ENCODE measurements at regions not wholly inside any gene's neighbourhood (a gene's known extent, or its start where the extent isn't known, plus 50 kb on each side); places are given as distances from the start of the nearest gene placed in this dataset.

GRCh38 chr5:167804512-167805220 is 486.8 kb upstream of the WWC1 start:
- DNase-seq (ENCODE audit: low read depth) = no peak

- DNase-seq (ENCODE audit: low read depth) = no peak
These were observed 480.9 kb upstream of the WWC1 start for GRCh38 chr5:167810573-167810972.

DNA sequence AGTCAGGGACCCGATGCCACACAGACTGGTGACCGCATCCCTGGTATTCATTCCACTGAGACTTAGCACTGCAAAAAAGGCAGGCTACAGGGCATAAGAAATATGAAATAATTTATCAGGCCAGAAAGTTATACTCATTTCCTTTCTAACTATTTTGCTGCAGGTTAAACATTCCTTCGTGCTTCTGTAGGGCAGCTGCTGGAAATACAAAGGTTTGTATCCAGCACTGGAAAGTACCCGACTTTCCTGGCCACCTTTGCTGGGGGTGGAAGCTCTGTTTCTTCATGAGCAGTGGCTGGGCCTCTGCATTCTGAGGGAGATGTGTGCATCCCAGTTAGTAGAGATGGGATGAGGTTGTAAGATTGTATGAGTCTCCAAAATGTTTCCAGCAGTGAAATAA is 478.6 kb upstream of the WWC1 start:
- DNase-seq (ENCODE audit: low read depth) = peak; percentile 25

DNA sequence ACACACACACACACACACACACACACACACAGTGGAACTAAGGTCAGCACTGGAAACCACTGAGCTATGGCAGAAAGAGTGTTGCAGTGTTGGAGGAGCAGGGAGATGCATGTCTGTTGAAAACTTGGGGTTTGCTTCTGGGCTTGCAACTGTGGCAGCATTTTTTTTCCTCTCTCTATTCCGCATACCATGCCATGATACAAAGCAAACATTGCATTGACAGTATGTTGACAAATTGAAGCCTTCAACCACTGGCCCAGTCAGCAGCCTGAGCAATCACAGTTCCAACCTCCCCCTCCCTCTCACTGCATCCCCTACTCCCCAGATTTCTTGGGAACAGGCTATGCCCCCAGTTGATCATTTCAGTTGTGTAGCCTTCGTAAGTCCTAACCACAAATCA is 478.1 kb upstream of the WWC1 start:
- DNase-seq (ENCODE audit: low read depth) = peak; percentile 51

GRCh38 chr5:167814040-167814439 is 477.4 kb upstream of the WWC1 start:
- DNase-seq (ENCODE audit: low read depth) = no peak

GRCh38 chr5:167814828-167815227 is 476.6 kb upstream of the WWC1 start:
- peak; percentile 97 for DNase-seq (ENCODE audit: low read depth)

- DNase-seq (ENCODE audit: low read depth) = peak; percentile 43
These were observed 475.1 kb upstream of the WWC1 start for GRCh38 chr5:167816354-167816753.

DNA sequence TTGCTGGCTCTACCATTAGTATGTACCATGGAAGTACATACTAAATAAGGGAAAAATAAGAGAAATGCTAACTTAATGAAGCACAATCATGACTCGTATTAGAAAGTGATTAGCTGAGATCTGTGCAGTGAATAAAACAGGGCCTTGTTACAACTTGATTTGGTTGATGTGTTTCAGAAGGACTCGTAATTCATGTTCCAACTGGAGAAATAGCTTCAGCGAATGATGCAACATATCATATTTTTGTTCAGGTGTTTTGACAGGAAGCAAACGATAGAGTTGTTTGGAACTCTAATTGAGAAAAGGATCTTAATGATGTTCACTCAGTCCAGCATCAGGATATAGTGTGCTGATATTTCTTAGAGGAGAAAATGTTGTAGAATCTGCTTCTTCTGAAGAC is 474.6 kb upstream of the WWC1 start:
- DNase-seq (ENCODE audit: low read depth) = no peak

DNA sequence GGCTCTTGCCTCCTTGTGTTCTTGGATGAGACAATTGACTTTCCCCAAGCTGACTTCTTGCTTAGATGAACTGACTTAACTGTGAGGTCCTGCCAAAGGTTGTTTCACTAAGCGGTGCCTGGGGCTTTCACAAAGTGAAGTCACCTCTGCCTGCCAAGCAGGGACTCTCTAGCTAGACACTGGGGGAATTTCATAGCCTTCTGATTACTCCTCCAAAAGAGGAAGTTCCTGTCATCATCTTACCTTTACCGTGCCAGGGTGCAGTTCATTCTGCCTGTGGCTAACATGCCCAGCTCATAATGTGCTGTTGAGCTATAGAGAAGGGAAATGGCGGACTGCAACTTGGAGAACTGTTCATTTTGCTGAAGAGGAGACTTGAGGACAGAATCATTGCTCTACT is 472.0 kb upstream of the WWC1 start:
- no peak for DNase-seq (ENCODE audit: low read depth)

DNA sequence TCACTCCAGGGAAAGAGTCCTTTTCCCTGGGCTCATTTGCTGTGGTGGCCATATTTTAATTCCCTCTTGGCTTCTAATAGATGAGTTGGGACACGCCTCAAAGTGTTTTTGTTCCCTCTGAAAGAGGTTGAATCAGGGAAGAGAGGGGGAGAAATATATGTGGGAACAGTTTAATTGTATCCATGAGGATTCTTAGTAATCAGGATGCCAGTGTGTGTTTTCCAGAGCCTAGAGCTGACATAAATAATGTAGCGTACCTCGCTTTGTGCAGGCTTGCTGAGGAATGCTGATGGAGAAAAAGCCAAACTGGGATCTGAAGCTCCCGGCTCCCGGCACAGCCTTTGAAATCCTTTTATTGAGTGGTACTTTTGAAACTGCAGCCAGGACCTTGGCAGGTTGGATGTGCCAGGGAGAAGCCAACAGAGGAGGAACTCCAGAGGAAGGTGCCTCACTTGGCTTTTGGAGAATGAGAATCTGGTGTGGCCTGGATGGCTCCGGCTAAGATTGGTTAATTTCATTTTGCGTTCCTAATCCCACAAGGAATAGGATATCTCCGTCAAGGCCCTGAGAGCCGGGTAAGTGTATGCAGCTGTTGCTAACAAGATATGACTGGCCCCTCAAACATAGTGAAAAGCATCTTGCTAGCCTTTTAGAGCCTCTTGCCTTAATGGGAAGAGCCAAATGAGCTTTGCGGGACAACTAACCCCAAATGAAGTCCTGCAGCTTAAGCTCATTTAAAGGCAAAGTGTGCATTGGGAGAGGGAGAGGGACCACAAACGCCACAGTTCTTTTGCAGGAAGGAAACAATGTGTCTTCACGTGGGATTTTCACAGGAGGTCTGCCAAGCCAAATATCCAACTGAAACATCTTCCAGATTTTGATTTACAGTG is 471.1 kb upstream of the WWC1 start:
- no peak for DNase-seq (ENCODE audit: low read depth)

DNA sequence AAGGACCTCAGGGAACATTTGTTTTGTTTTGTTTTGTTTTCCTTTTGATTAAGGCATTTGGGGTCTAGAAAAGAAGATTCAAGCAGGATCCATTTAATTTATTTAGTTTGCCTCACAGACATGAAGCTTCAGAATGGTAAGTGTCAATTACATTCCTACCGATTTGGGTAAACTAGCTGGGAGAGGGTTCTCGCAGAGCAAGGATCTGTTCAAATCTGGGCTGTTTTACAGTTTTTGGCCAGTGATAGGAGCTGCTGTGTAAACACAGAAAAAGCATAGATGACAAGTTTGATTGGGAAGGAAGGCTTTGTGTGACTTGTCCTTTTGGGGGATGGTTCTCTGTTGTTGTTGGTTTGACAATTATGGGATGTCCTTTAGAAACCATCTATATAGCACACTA is 470.3 kb upstream of the WWC1 start:
- no peak for DNase-seq (ENCODE audit: low read depth)

DNA sequence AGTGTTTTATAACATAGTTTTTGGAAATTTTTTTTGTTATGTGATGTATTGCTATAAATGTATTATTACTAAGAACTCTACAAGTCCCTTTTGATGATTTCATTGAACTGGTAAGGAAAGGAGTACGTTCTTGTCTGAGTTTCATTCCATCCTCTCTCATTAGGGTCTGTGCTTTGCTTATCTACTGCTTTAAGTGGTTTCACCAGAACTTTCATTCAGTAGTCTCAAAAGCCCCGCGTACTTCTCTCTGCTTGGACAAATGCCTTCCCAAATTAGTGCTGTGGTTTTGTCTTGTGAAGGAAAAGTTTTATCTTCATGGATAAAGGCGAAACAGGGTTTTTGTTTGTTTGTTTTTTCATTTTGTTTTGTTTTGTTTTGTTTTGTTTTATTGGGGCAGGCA is 469.8 kb upstream of the WWC1 start:
- DNase-seq (ENCODE audit: low read depth) = no peak

GRCh38 chr5:167822241-167822640 is 469.2 kb upstream of the WWC1 start:
- no peak for DNase-seq (ENCODE audit: low read depth)

GRCh38 chr5:167823405-167823804 is 468.0 kb upstream of the WWC1 start:
- DNase-seq (ENCODE audit: low read depth) = no peak

- DNase-seq (ENCODE audit: low read depth) = no peak
These were observed 463.7 kb upstream of the WWC1 start for GRCh38 chr5:167827766-167828165.

DNA sequence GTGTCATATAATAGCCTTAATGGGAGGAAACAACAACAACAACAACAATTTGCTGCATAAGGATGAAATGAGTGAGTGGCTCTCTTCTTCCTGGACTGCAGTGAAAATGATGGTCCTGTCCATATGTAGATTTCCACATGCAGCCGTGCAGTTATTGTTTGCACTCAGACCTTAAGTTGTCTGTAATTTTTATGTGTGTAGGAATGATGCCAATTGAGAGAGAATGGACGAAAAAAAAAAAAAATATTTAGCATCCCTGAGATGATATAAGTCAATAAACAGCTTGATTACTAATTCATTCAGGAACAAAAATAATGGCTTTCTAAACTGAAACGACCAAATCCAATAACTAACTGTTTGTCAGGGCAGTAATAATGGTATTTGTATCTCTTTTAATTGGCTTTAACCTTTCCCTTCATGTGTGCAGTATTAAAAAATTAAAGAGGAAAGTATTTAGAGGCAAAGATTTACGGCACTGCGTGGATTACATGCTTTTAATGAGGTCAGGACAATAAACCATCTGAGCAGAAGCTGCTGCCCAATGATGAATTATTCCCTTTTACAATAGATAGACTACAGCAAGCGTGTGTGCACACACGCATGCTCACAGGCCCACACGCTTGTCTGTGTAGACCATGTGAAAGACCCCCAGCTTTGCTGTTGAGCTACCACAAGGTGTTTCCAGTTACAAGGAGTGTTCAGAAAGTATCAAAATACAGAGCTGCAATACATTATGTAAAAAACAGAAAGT is 459.5 kb upstream of the WWC1 start:
- no peak for DNase-seq (ENCODE audit: low read depth)

DNA sequence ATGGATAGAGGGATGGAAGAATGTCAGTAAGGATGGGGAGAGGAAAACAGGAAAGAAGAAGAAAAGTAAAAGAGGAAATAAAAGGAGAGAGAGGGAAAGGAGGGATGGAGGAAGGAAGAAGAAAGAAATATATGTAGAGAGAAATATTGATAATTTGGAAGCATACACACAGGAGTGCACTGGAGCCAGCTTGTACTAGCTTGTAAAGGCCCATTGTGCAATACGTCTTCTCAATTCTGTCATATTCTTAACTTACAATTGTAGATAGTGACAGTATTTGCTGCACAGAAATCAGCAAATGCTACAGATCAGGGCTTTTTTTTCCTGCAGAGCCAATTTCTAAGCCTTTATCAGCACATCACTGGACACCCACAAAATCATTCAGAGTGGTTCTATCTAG is 458.8 kb upstream of the WWC1 start:
- no peak for DNase-seq (ENCODE audit: low read depth)

GRCh38 chr5:167833456-167833855 is 458.0 kb upstream of the WWC1 start:
- DNase-seq (ENCODE audit: low read depth) = no peak

- DNase-seq (ENCODE audit: low read depth) = no peak
These were observed 456.3 kb upstream of the WWC1 start for GRCh38 chr5:167835146-167835545.

DNA sequence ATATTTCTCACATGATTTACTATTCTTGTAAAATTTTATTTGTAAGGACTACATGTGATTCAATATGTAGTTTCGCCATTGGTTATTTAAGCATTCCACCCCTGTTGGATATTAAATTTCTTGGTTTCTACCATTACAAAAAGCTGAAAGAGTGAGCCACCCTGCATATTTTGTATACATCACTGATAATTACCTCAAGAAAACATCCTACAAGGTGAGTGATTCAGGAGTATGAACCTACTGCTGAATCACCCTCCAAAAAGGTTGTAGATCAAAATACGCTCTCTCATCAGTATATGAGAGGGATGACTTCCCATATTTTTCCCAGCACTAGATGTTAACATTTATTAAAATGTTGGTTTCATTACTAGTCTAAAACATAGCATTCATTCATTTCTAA is 454.3 kb upstream of the WWC1 start:
- no peak for DNase-seq (ENCODE audit: low read depth)

- no peak for DNase-seq (ENCODE audit: low read depth)
These were observed 452.4 kb upstream of the WWC1 start for GRCh38 chr5:167839065-167839464.

- no peak for DNase-seq (ENCODE audit: low read depth)
These were observed 450.8 kb upstream of the WWC1 start for GRCh38 chr5:167840527-167841130.
